Natural killer cell (primary cell): ENCODE measurements at regions not wholly inside any gene's neighbourhood (a gene's known extent, or its start where the extent isn't known, plus 50 kb on each side); places are given as distances from the start of the nearest gene placed in this dataset.

ENCODE experiments used
- ATAC-seq, 3 donors: fragments of 150-1000 bp in 2 of 3; fragments of 200-7000 bp in 1 of 3; cut with Tn5 transposase; 1 replicate in 1 of 3; 2 replicates in 2 of 3; pipeline ENCODE4 v1.10.0; 2021; ENCODE audit warnings: mild to moderate bottlenecking in 2 of 3, moderate library complexity in 2 of 3
- DNase-seq, 2 donors: peaks; one replicate each; pipeline versions ENCODE4 v3.0.0 to v3.0.0-alpha.2; 2013 to 2021; ENCODE audit warnings: mixed read lengths in 1 of 2
- H3K27ac ChIP-seq: one replicate; pipeline ENCODE4 v1.5.1; 2013; ENCODE audit warnings: mild to moderate bottlenecking, low read length
- H3K27me3 ChIP-seq: one replicate; pipeline ENCODE4 v1.6.1; 2013; ENCODE audit warnings: low read length; ENCODE audit not compliant: control insufficient read depth, insufficient read depth
- H3K36me3 ChIP-seq: one replicate; pipeline ENCODE4 v1.6.1; 2013; ENCODE audit warnings: low read length; ENCODE audit not compliant: control insufficient read depth, insufficient read depth
- H3K4me1 ChIP-seq: one replicate; pipeline ENCODE4 v1.6.1; 2013; ENCODE audit warnings: low read length; ENCODE audit not compliant: control insufficient read depth, insufficient read depth
- H3K4me3 ChIP-seq: one replicate; pipeline ENCODE4 v1.5.1; 2013; ENCODE audit warnings: low read length
- H3K9me3 ChIP-seq: one replicate; pipeline ENCODE4 v1.6.1; 2013; ENCODE audit warnings: low read length; ENCODE audit not compliant: control insufficient read depth, insufficient read depth
- H3K27ac Mint-ChIP-seq, 2 donors: one replicate each; pipeline ENCODE4 v1.8.0; 2022; ENCODE audit warnings: mild to moderate bottlenecking in 2 of 2, mixed read lengths in 2 of 2, moderate library complexity in 1 of 2
- H3K27me3 Mint-ChIP-seq, 2 donors: one replicate each; pipeline ENCODE4 v1.8.0; 2022; ENCODE audit warnings: low read depth in 2 of 2, mixed read lengths in 2 of 2
- H3K36me3 Mint-ChIP-seq: one replicate; pipeline ENCODE4 v1.8.0; 2022; ENCODE audit warnings: mixed read lengths
- H3K4me1 Mint-ChIP-seq, 2 donors: one replicate each; pipeline ENCODE4 v1.8.0; 2022; ENCODE audit warnings: mixed read lengths in 2 of 2
- H3K4me3 Mint-ChIP-seq: one replicate; pipeline ENCODE4 v1.8.0; 2022; ENCODE audit warnings: mild to moderate bottlenecking, moderate library complexity, mixed read lengths
- H3K9me3 Mint-ChIP-seq, 2 donors: one replicate each; pipeline ENCODE4 v1.8.0; 2022; ENCODE audit warnings: mixed read lengths in 2 of 2
- CTCF ChIP-seq: fragments of 200-600 bp; IDR thresholded peaks from one replicate; pipeline ENCODE4 v1.8.0; 2022; ENCODE audit warnings: antibody characterized with exemption
- WGBS: methylation state at CpG from one replicate; pipeline ENCODE4 v1.1.7; 2013; ENCODE audit warnings: missing lambda C conversion rate; ENCODE audit not compliant: insufficient coverage; 5-methylcytosine and 5-hydroxymethylcytosine counted together
- intact Hi-C: fragments of 100-400 bp; cut with micrococcal nuclease; formaldehyde crosslinking; loops from one replicate; pipeline ENCODE4 v1.14.2; 2022

- intact Hi-C loops: no loop called here
- Mint-ChIP-seq H3K27ac (no peak overlapping the region), H3K4me1 (peaks cover 7 to 8% of the 10 kb centered on the region in 2 donors), H3K4me3 (no peak overlapping the region), H3K36me3 (no peaks in the 10 kb centered on the region), H3K27me3 (peaks cover 8 to 45% of the 10 kb centered on the region in 2 donors), H3K9me3 (no peaks in the 10 kb centered on the region)
- DNase-seq (no peak), ATAC-seq (no peak)
- no peaks in the 10 kb centered on the region for H3K9me3 ChIP-seq
- WGBS: 86% methylated on average over 7 of the region's 8 CpGs
- peaks cover 11% of the 10 kb centered on the region for H3K4me1 ChIP-seq
- H3K27me3 ChIP-seq: no peaks in the 10 kb centered on the region
- H3K27ac ChIP-seq: no peak overlapping the region
- no peak overlapping the region for H3K4me3 ChIP-seq
- H3K36me3 ChIP-seq: no peaks in the 10 kb centered on the region
- no peak for TF ChIP-seq CTCF
Measured at GRCh38 chr2:236974752-236975151, 110.9 kb upstream of the COPS8 start.

- Histone ChIP-seq H3K4me1 (peaks cover under 1% of the 10 kb centered on the region), H3K27ac (no peak overlapping the region), H3K4me3 (no peak overlapping the region), H3K36me3 (no peaks in the 10 kb centered on the region), H3K27me3 (no peaks in the 10 kb centered on the region), H3K9me3 (no peaks in the 10 kb centered on the region)
- H3K27me3 Mint-ChIP-seq: peaks cover 8 to 48% of the 10 kb centered on the region in 2 donors
- no peaks in the 10 kb centered on the region for H3K9me3 Mint-ChIP-seq
- WGBS: 92% methylated on average over 2 of the region's 5 CpGs
- H3K4me3 Mint-ChIP-seq: no peak overlapping the region
- H3K4me1 Mint-ChIP-seq: no peaks in the 10 kb centered on the region
- TF ChIP-seq CTCF: no peak
- ATAC-seq (no peak), DNase-seq (no peak)
- H3K36me3 Mint-ChIP-seq: no peaks in the 10 kb centered on the region
- no peak overlapping the region for H3K27ac Mint-ChIP-seq
- intact Hi-C loops: no loop called here
Measured at GRCh38 chr2:236975766-236976165, 109.9 kb upstream of the COPS8 start.

- Mint-ChIP-seq H3K4me1 (no peaks in the 10 kb centered on the region), H3K27ac (no peak overlapping the region)
Measured at GRCh38 chr2:236976266-236977062, 109.2 kb upstream of the COPS8 start.

More at GRCh38 chr2:236976266-236977062, 109.2 kb upstream of the COPS8 start:
- Histone ChIP-seq H3K4me1 (no peaks in the 10 kb centered on the region), H3K27ac (no peak overlapping the region), H3K9me3 (no peaks in the 10 kb centered on the region), H3K36me3 (no peaks in the 10 kb centered on the region), H3K27me3 (no peaks in the 10 kb centered on the region), H3K4me3 (no peak overlapping the region)
- intact Hi-C loops: no loop called here
- ATAC-seq (no peak), DNase-seq (no peak)
- no peaks in the 10 kb centered on the region for H3K9me3 Mint-ChIP-seq
- 83% methylated on average over 5 of the region's 8 CpGs for WGBS
- peaks cover 8 to 48% of the 10 kb centered on the region in 2 donors for H3K27me3 Mint-ChIP-seq
- no peaks in the 10 kb centered on the region for H3K36me3 Mint-ChIP-seq
- TF ChIP-seq CTCF: no peak
- no peak overlapping the region for H3K4me3 Mint-ChIP-seq
